Inflammatory macrophage treated with lipopolysaccharide for 4 hours (primary cell): ENCODE measurements at regions not wholly inside any gene's neighbourhood (a gene's known extent, or its start where the extent isn't known, plus 50 kb on each side); places are given as distances from the start of the nearest gene placed in this dataset.

Source experiments
- DNase-seq: peaks from one replicate; pipeline ENCODE4 v3.0.0-alpha.2; 2020

DNA sequence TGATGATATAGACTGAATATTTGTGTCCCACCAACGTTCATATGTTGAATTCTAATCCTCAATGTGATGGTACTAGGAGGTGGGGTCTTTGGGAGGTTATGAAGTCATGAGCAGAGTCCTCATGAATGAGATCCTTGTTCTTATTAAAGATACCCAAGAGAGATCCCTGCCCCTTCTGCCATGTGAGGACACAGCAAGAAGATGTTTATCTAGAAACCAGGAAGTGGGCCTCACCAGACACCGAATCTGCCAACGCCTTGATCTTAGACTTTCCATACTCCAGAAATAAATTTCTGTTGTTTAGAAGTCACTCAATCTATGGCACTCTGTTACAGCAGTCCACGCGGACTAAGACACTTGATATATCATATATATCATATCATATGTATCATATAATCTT is 67.7 kb upstream of the GCM1 start:
- DNase-seq, result no peak

DNA sequence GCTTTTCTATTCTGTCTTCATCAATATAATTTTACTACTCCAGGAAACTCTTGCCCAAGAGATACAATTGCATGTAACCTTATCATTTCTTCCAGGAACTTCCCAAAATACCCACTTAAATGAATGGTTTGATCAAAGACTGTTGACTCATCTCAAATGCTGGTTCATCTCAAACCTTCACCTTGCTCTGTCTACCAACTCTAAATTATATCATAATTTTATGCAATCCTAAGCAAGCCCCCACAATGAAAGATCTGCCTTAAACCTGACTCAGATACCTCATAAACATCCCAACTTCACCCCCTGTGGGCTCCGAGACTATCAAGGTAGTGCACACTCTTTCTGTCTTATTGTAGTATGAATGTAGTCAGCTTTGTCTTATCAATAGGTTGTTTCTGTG is 65.5 kb upstream of the GCM1 start:
- DNase-seq, result no peak

DNA sequence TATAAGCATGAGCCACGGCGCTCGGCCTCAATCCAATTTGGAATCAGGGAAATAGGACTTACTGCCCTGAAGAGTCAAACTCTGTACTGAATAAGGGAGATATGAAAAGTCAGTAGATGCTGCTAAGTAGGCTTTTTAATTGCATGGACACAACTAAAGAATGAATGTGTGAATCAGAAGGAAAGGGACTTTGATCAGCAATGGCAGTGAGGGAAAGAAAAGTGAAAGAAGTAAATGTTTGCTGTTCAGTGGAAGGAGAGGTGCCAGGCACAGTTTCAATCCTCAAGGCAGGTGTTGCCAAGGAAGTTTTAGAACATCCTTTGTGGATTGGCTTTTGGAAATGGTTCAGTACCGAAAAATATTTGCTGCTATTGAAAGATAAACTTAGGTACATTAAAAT is 62.2 kb upstream of the GCM1 start:
- DNase-seq, result no peak

DNA sequence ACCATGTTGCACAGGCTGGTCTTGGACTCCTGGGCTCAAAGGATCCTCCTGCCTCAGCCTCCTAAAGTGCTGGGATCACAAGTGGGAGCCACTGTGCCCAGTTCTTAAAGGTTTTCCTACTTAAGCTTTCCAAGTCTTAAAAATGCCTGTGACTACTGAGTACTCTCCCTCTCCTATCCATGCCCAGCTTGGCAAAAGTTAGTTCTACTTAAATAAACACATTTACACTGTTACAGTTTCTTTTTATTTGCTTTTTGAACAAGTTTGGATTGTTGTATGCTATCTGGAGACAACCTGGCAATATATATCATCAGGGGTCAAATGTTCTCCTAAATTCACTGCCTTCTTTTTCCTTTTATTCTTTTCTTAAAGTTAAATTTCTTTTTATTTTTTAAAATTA is 61.0 kb upstream of the GCM1 start:
- no peak for DNase-seq

DNA sequence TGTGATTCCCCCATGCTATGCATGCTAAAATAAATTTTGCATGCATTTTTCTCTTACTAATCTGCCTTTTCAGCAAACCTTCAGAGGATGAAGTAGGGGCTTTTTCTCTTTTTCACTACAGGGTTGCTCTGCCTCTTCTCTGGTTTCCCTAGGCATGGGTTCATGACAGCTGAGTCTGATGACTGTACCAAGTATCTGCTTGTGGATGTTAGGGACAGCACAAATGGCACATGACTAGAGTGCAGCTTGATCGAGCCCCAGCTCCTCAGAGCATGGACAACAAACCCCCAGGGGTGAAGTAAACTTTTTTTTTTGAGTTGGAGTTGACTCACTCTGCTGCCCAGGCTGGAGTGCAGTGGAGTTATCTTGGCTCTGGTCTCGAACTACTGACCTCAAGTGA is 57.1 kb upstream of the GCM1 start:
- DNase-seq, result no peak

DNA sequence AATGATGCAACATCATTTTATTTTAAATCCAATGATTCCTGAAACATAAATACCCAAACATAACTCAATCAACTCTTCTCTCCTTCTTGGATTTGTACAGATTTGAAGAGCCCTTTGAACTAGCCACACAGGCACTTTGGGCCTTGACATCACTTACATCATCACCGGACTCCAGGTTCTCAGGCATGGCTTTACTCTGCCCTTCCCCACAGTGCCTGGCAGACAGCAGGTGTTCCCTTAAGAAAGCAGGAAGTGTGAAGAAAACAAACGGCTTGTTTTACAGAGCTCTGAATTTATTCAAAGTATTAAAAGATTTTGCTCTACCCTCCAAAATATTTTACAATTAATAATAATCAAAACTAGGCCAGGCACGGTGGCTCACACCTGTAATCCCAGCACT is 54.8 kb upstream of the GCM1 start:
- DNase-seq, result no peak

DNA sequence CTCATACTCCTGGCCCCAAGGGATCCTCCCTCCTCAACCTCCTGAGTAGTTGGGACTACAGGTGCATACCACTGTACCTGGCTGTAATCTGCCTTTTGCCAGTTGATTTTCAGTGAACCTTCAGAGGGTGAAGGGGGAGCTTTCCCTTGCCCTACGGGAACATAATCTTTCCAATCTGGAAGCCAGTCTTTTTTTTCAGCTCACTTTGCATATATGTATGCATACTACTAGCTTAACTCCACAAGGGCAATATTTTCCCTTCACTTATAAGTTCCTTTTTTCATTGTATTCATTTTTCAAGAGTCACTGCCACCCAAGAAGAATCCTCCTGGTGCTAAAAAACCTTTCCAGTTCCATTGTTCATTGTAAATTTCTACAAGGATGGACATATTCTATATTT is 53.4 kb upstream of the GCM1 start:
- no peak for DNase-seq

DNA sequence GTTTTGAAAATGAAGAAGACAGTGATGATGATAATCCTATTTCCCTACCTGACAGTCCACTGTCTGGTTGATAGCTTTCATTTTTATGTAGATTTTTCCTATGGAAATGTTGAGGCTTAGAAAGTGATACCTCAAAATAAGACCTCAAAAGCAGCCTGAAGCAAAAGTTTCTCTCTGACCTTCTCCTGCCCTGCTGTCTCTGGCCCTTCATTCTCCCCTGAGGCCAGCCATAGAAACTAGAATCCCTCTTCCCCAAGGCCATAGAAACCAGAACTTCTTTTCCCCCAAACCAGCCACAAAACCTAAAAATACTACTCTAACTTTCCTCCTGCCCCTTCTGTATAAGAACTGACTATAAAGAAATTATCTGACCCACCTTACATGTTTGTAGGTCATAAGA is 52.6 kb upstream of the GCM1 start:
- DNase-seq, result no peak

DNA sequence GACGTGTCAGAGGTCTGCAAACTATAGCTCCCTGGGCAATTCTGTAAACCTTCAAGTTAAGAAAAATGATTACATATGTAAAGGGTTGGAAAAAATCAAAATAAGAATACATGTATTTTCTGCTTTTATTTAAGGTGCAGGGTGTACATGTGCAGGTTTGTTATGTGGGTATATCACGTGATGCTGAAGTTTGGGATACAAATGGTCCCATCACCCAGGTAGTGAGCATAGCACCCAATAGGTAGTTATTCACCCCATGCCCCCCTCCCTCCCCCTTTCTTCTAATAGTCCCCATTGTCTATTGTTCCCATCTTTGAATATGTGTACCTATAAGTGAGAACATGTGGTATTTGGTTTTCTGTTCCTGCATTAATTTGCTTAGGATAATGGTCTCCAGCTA is 51.1 kb upstream of the GCM1 start:
- DNase-seq, result no peak

DNA sequence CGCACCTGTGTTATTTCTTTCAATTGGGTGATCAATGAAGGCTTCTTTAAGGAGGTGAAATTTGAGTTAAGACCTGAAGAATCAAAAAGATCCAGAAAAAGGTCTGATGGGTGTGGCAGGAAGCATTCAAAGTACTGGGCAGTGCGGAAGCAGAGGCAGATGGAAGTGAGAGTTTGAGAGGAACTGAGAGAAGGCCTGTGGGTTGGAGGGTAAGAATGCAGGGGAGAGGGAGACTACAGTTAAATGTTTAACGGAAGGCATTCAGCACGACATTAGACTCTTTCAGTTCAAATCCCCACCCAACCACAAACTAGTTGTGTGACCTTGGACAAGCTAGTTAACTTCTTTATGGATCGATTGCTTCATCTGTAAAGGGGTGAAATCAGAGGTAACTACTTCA is 50.5 kb upstream of the GCM1 start:
- DNase-seq, result peak; percentile 66
